KMS-11 (cell line): ENCODE measurements at regions not wholly inside any gene's neighbourhood (a gene's known extent, or its start where the extent isn't known, plus 50 kb on each side); places are given as distances from the start of the nearest gene placed in this dataset.

Experiments
- H2AFZ ChIP-seq: fragments of 200-600 bp; sonication (generic); 2 replicates; pipeline ENCODE4 v1.6.1; 2016; ENCODE audit warnings: antibody characterized with exemption, mixed run types, low read depth
- H3K27ac ChIP-seq: fragments of 200-600 bp; sonication (generic); 2 replicates; pipeline ENCODE4 v1.6.1; 2016; ENCODE audit warnings: mild to moderate bottlenecking, mixed run types
- H3K27me3 ChIP-seq: fragments of 200-600 bp; sonication (generic); 2 replicates; pipeline ENCODE4 v1.6.1; 2017; ENCODE audit warnings: mild to moderate bottlenecking, low read depth, mixed run types, moderate library complexity; ENCODE audit not compliant: insufficient read depth
- H3K36me3 ChIP-seq: fragments of 200-600 bp; sonication (generic); 2 replicates; pipeline ENCODE4 v1.6.1; 2017; ENCODE audit warnings: mild to moderate bottlenecking, mixed run types; ENCODE audit not compliant: insufficient read depth
- H3K4me1 ChIP-seq: fragments of 200-600 bp; sonication (generic); 2 replicates; pipeline ENCODE4 v1.6.1; 2016; ENCODE audit warnings: mild to moderate bottlenecking, low read depth, mixed run types; ENCODE audit not compliant: poor library complexity, severe bottlenecking
- H3K4me2 ChIP-seq: fragments of 200-600 bp; sonication (generic); 2 replicates; pipeline ENCODE4 v1.7.0; 2016; ENCODE audit warnings: mild to moderate bottlenecking, mixed run types
- H3K4me3 ChIP-seq: fragments of 200-600 bp; sonication (generic); IDR thresholded peaks from 2 replicates; pipeline ENCODE4 v1.6.1; 2017; ENCODE audit warnings: low read depth, low read length, mixed read lengths; ENCODE audit not compliant: insufficient read depth
- H3K79me2 ChIP-seq: fragments of 200-600 bp; sonication (generic); 2 replicates; pipeline ENCODE4 v1.6.1; 2016; ENCODE audit warnings: low read depth, mixed run types; ENCODE audit not compliant: insufficient read depth
- H3K9ac ChIP-seq: fragments of 200-600 bp; sonication (generic); 2 replicates; pipeline ENCODE4 v1.6.1; 2016; ENCODE audit warnings: mild to moderate bottlenecking, mixed run types
- H4K20me1 ChIP-seq: fragments of 200-600 bp; sonication (generic); 2 replicates; pipeline ENCODE4 v1.6.1; 2016; ENCODE audit warnings: mild to moderate bottlenecking, mixed run types; ENCODE audit not compliant: insufficient read depth
- TF ChIP-seq, protein P1 (sequence below): fragments of 200-600 bp; sonication (generic); conservative IDR thresholded peaks from 2 replicates; pipeline ENCODE4 v1.6.1; 2017; ENCODE audit warnings: low read depth, mild to moderate bottlenecking, antibody characterized with exemption, low read length, moderate library complexity, mixed read lengths

DNA sequence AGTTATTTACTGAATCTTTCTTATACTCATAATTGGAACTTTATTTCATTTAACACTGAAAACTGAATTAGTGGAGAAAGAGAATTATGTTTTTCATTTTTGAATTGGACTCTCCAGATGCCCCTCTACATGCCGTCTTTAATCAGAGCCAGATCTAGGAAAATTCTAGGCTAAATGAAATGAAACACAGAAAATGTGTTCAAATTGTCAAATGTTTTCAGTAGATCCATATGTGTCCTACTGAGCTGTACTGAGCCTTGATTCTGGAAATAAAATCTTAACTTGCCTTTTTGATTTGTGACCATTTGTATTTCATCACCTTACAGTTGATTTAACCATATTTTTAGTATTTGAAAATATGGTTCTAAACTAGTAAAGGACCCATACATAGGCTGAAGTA lies 64.0 kb upstream of the GK2 start:
- no peak overlapping the region for H3K4me3 ChIP-seq
- H3K4me2 ChIP-seq = no peak overlapping the region
- H2AFZ ChIP-seq = no peak overlapping the region
- no peaks in the 10 kb centered on the region for H4K20me1 ChIP-seq
- no peak overlapping the region for H3K9ac ChIP-seq
- H3K27me3 ChIP-seq = no peaks in the 10 kb centered on the region
- no peaks in the 10 kb centered on the region for H3K36me3 ChIP-seq
- no peaks in the 10 kb centered on the region for H3K79me2 ChIP-seq
- TF ChIP-seq, protein P1, sequence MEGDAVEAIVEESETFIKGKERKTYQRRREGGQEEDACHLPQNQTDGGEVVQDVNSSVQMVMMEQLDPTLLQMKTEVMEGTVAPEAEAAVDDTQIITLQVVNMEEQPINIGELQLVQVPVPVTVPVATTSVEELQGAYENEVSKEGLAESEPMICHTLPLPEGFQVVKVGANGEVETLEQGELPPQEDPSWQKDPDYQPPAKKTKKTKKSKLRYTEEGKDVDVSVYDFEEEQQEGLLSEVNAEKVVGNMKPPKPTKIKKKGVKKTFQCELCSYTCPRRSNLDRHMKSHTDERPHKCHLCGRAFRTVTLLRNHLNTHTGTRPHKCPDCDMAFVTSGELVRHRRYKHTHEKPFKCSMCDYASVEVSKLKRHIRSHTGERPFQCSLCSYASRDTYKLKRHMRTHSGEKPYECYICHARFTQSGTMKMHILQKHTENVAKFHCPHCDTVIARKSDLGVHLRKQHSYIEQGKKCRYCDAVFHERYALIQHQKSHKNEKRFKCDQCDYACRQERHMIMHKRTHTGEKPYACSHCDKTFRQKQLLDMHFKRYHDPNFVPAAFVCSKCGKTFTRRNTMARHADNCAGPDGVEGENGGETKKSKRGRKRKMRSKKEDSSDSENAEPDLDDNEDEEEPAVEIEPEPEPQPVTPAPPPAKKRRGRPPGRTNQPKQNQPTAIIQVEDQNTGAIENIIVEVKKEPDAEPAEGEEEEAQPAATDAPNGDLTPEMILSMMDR = no peak
- no peak overlapping the region for H3K27ac ChIP-seq
- H3K4me1 ChIP-seq = no peaks in the 10 kb centered on the region

DNA sequence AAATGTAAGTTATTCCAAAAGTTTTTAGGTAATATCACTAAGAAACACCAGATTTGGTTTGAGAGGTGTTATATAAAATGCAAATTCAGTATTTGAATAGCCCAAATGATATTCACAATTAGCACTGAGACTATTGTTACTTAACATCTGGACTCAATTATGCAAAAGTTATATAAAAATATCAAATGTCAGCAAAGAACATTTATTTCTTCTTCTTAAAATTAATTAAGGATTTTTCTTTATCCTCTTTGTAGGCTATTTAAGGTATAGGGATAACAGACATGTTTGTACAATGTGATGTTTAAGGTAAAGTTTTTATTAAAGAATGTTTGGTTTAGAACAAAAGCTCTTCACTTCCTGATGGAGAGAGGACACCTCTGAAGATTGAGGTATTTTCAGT lies 63.3 kb upstream of the GK2 start:
- no peak overlapping the region for H3K4me3 ChIP-seq
- H3K27ac ChIP-seq = no peak overlapping the region
- TF ChIP-seq, protein P1 = no peak
- no peaks in the 10 kb centered on the region for H3K27me3 ChIP-seq
- H3K79me2 ChIP-seq = no peaks in the 10 kb centered on the region
- no peaks in the 10 kb centered on the region for H3K36me3 ChIP-seq
- H2AFZ ChIP-seq = no peak overlapping the region
- no peaks in the 10 kb centered on the region for H4K20me1 ChIP-seq
- H3K4me1 ChIP-seq = no peaks in the 10 kb centered on the region
- H3K9ac ChIP-seq = no peak overlapping the region
- no peak overlapping the region for H3K4me2 ChIP-seq

DNA sequence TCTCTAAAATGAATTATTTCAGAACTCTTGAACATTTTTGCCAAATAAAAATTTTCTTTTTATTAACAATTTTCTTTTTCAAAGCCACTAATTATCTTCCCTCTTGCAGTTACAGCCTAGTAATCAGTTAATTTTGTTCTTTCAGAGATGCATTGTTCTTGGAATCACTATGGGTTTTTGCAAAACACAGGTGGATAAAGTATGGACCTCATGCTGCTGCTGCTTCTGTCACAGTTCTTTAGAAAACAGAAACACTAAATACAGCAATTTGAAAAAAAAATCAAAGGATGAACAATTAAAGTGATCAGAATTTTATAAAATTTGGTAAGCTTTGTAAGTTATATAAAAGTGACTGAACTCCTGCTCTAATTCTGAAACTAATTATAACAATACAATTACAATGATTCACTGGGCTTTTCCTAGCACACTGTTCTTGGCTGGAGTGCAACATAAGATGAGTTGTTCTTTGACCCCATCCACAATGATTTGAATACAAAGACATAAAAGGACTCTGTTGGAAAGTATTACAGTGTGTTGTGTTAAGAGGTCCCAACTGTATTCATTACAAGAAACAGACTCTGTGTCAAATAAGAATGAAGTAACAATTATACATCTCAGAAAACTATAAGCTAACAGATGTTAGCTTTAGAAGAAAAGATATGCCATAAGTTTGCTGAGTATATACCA lies 59.4 kb upstream of the GK2 start:
- Histone ChIP-seq H3K36me3 (no peaks in the 10 kb centered on the region), H2AFZ (no peak overlapping the region), H3K27me3 (no peaks in the 10 kb centered on the region), H3K4me3 (no peak overlapping the region), H3K9ac (no peak overlapping the region), H4K20me1 (no peaks in the 10 kb centered on the region), H3K4me2 (no peak overlapping the region), H3K79me2 (no peaks in the 10 kb centered on the region), H3K4me1 (no peaks in the 10 kb centered on the region), H3K27ac (no peak overlapping the region)
- TF ChIP-seq, protein P1 = no peak

DNA sequence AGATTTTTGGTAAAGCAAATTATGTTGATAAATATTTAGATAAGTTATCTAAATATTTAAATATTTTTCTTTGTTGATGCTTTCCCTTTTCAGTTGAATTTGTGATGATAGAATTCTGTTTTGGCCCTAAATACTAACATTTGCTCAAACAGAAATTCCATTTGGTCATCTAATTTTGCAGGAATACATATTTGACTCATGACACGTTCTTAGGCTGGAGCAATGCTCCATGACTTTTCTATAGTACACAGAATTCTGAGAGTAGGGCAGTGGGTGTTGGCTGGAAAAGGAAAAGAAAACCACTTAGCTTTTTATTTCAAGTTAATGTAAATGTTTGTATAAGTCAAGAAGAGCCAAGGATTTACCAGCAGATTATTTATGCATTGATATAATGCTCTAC lies 58.6 kb upstream of the GK2 start:
- Histone ChIP-seq H3K36me3 (no peaks in the 10 kb centered on the region), H4K20me1 (no peaks in the 10 kb centered on the region), H3K9ac (no peak overlapping the region), H3K27ac (no peak overlapping the region), H3K27me3 (no peaks in the 10 kb centered on the region), H2AFZ (no peak overlapping the region), H3K79me2 (no peaks in the 10 kb centered on the region), H3K4me2 (no peak overlapping the region), H3K4me3 (no peak overlapping the region), H3K4me1 (no peaks in the 10 kb centered on the region)
- TF ChIP-seq, protein P1 = no peak
